Lung (tissue), 11 donors: ENCODE measurements at regions not wholly inside any gene's neighbourhood (a gene's known extent, or its start where the extent isn't known, plus 50 kb on each side); places are given as distances from the start of the nearest gene placed in this dataset.

Experiments used
- ATAC-seq: fragments of 200-7000 bp; cut with Tn5 transposase; one replicate; pipeline ENCODE4 v1.9.1; 2020; ENCODE audit warnings: moderate number of reproducible peaks; ENCODE audit not compliant: insufficient read depth, low FRiP score
- DNase-seq, 3 donors: peaks; one replicate each; pipeline ENCODE4 v3.0.0-alpha.2; 2013 to 2017
- H3K27ac ChIP-seq, 2 donors: one replicate each; pipeline ENCODE4 v1.5.1; 2013; ENCODE audit warnings: mild to moderate bottlenecking in 2 of 2, moderate library complexity in 2 of 2, control low read depth in 1 of 2, inconsistent platforms in 1 of 2, low read depth in 1 of 2, low read length in 1 of 2
- H3K27me3 ChIP-seq, 3 donors: one replicate each; pipeline ENCODE4 v1.5.1; 2013; ENCODE audit warnings: low read length in 2 of 3; ENCODE audit not compliant: control insufficient read depth in 3 of 3, insufficient read depth in 3 of 3
- H3K36me3 ChIP-seq, 4 donors: one replicate each; pipeline ENCODE4 v1.5.1; 2013; ENCODE audit warnings: low read length in 4 of 4, mild to moderate bottlenecking in 1 of 4, moderate library complexity in 1 of 4; ENCODE audit not compliant: control insufficient read depth in 4 of 4, insufficient read depth in 4 of 4
- H3K4me1 ChIP-seq, 5 donors: one replicate each; pipeline ENCODE4 v1.5.1; 2013; ENCODE audit warnings: low read length in 5 of 5, mild to moderate bottlenecking in 2 of 5, moderate library complexity in 1 of 5; ENCODE audit not compliant: control insufficient read depth in 5 of 5, insufficient read depth in 5 of 5
- H3K4me3 ChIP-seq: one replicate; pipeline ENCODE4 v1.5.1; 2013; ENCODE audit warnings: mild to moderate bottlenecking, control low read depth, moderate library complexity
- H3K9ac ChIP-seq, 2 donors: one replicate each; pipeline ENCODE4 v1.5.1; 2013; ENCODE audit warnings: low read length in 2 of 2, control low read depth in 1 of 2; ENCODE audit not compliant: insufficient read depth in 1 of 2
- H3K9me3 ChIP-seq, 4 donors: one replicate each; pipeline ENCODE4 v1.5.1; 2013; ENCODE audit warnings: low read length in 3 of 4, mild to moderate bottlenecking in 1 of 4, moderate library complexity in 1 of 4; ENCODE audit not compliant: control insufficient read depth in 4 of 4, insufficient read depth in 3 of 4
- CTCF ChIP-seq: IDR thresholded peaks from 2 replicates; pipeline ENCODE4 v1.5.1; 2012; ENCODE audit warnings: mild to moderate bottlenecking; ENCODE audit errors: control extremely low read depth, extremely low read depth
- WGBS, 2 donors: extraction: QIAGEN DNeasy Blood & Tissue Kit; methylation state at CpG; one replicate each; pipeline ENCODE4 v1.1.7; 2013; 5-methylcytosine and 5-hydroxymethylcytosine counted together
- donor health status: control.
- donor health status: control.
- donor health status: Bipolar disorder and iron deficiency.
- donor health status: healthy.
- donor health status: DM: yes; HTN: yes; CAD: no.

- no peak for TF ChIP-seq CTCF
- H3K27ac ChIP-seq: no peak overlapping the region
- H3K4me1 ChIP-seq: peaks cover 0 to 11% (median 2%) of the 10 kb centered on the region in 5 donors
- no peaks in the 10 kb centered on the region for H3K36me3 ChIP-seq
- ATAC-seq: no peak
- no peak overlapping the region for H3K4me3 ChIP-seq
- no peak overlapping the region for H3K9ac ChIP-seq
- H3K9me3 ChIP-seq: no peaks in the 10 kb centered on the region
- DNase-seq: peak in 1 of 3 donors; percentile 48
- WGBS, 2 donors: 75 to 81% methylated on average over 5 of the region's 5 CpGs
- no peaks in the 10 kb centered on the region for H3K27me3 ChIP-seq
These were observed 215.1 kb upstream of the SPRY2 start for GRCh38 chr13:80555796-80556678.

- H3K36me3 ChIP-seq: no peaks in the 10 kb centered on the region
These were observed 212.0 kb upstream of the SPRY2 start for GRCh38 chr13:80552851-80553440.

GRCh38 chr13:80551650-80552497, 210.9 kb upstream of the SPRY2 start:
- Histone ChIP-seq H3K27ac (peak overlapping the region in 1 of 2 donors; percentile 33), H3K4me3 (no peak overlapping the region), H3K27me3 (no peaks in the 10 kb centered on the region), H3K9ac (no peak overlapping the region), H3K36me3 (no peaks in the 10 kb centered on the region), H3K4me1 (peaks cover 0 to 4% (median 0%) of the 10 kb centered on the region in 5 donors), H3K9me3 (no peaks in the 10 kb centered on the region)
- ATAC-seq (no peak), DNase-seq (peak in 1 of 3 donors; percentile 25)
- no peak for TF ChIP-seq CTCF
- 5 to 22% methylated on average over 1 of the region's 1 CpG for WGBS, 2 donors

More at GRCh38 chr13:80552851-80553440, 212.0 kb upstream of the SPRY2 start:
- no peak overlapping the region for H3K27ac ChIP-seq
- TF ChIP-seq CTCF: no peak
- ATAC-seq (no peak), DNase-seq (no peak)
- peaks cover 0 to 4% (median 0%) of the 10 kb centered on the region in 5 donors for H3K4me1 ChIP-seq
- no peaks in the 10 kb centered on the region for H3K9me3 ChIP-seq
- H3K9ac ChIP-seq: no peak overlapping the region
- no peaks in the 10 kb centered on the region for H3K27me3 ChIP-seq
- H3K4me3 ChIP-seq: no peak overlapping the region
- WGBS, 2 donors: 36 to 63% methylated on average over 4 of the region's 4 CpGs
